Tibial nerve (tissue), 4 donors: ENCODE measurements at regions not wholly inside any gene's neighbourhood (a gene's known extent, or its start where the extent isn't known, plus 50 kb on each side); places are given as distances from the start of the nearest gene placed in this dataset.

ENCODE experiments used
- EP300 ChIP-seq, 2 donors: sonication (generic); formaldehyde crosslinking; IDR thresholded peaks; one replicate each; pipeline ENCODE4 v1.6.1; 2017; ENCODE audit warnings: antibody characterized with exemption in 2 of 2, mild to moderate bottlenecking in 1 of 2
- POLR2A ChIP-seq, 2 donors: fragments of 450-650 bp; IDR thresholded peaks; one replicate each; pipeline ENCODE4 v1.6.1; 2017; ENCODE audit warnings: antibody characterized with exemption in 2 of 2, mild to moderate bottlenecking in 2 of 2, moderate library complexity in 2 of 2
- TF ChIP-seq, protein P1 (sequence below), 5 experiments: fragments of 200-600 bp in 3 of 5; fragments of 450-650 bp in 2 of 5; sonication (generic) in 3 of 5; IDR thresholded peaks; one replicate each; pipeline ENCODE4 v1.5.1; 2016 to 2019; ENCODE audit warnings: antibody characterized with exemption in 5 of 5, mild to moderate bottlenecking in 3 of 5, moderate library complexity in 2 of 5

DNA sequence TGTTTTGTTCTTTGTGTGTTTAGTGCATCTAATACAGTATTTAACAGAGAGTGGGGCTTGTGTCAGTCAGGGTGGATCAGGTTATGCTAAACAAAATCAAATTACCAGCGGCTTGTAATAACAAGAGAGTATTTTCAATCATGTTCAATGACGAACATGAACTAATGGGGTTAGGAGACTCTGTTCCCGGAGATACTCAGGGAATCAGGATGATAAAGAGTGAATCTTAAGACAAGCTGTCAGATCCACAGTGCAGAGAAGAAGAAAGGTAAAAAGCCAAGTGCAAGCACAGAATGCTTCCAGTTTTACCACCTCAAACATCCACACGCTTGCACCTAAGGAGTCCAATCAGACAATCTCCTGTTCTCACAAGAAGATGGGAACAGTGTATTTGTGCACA lies 1331.5 kb upstream of the TMEM132C start:
- TF ChIP-seq, protein P1, sequence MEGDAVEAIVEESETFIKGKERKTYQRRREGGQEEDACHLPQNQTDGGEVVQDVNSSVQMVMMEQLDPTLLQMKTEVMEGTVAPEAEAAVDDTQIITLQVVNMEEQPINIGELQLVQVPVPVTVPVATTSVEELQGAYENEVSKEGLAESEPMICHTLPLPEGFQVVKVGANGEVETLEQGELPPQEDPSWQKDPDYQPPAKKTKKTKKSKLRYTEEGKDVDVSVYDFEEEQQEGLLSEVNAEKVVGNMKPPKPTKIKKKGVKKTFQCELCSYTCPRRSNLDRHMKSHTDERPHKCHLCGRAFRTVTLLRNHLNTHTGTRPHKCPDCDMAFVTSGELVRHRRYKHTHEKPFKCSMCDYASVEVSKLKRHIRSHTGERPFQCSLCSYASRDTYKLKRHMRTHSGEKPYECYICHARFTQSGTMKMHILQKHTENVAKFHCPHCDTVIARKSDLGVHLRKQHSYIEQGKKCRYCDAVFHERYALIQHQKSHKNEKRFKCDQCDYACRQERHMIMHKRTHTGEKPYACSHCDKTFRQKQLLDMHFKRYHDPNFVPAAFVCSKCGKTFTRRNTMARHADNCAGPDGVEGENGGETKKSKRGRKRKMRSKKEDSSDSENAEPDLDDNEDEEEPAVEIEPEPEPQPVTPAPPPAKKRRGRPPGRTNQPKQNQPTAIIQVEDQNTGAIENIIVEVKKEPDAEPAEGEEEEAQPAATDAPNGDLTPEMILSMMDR (IDR thresholded peaks at IDR 0.05) = no peak
- TF ChIP-seq POLR2A (IDR thresholded peaks at IDR 0.05) (no peak), EP300 (IDR thresholded peaks at IDR 0.05) (no peak)
